22Rv1 (cell line): ENCODE measurements at regions not wholly inside any gene's neighbourhood (a gene's known extent, or its start where the extent isn't known, plus 50 kb on each side); places are given as distances from the start of the nearest gene placed in this dataset.

Experiments
- CTCF ChIP-seq: fragments of 450-650 bp; IDR thresholded peaks from 2 replicates; pipeline ENCODE4 v1.5.1; 2017; ENCODE audit warnings: mild to moderate bottlenecking
- ZFX ChIP-seq: fragments of 450-650 bp; IDR thresholded peaks from 2 replicates; pipeline ENCODE4 v1.6.1; 2017; ENCODE audit warnings: antibody characterized with exemption, borderline replicate concordance

GRCh38 chr1:234908571-234908970, 220.1 kb downstream of the TOMM20 start:
- TF ChIP-seq CTCF (no peak), ZFX (no peak)
